ENCODE measurements at regions not wholly inside any gene's neighbourhood (a gene's known extent, or its start where the extent isn't known, plus 50 kb on each side); places are given as distances from the start of the nearest gene placed in this dataset.

DNA sequence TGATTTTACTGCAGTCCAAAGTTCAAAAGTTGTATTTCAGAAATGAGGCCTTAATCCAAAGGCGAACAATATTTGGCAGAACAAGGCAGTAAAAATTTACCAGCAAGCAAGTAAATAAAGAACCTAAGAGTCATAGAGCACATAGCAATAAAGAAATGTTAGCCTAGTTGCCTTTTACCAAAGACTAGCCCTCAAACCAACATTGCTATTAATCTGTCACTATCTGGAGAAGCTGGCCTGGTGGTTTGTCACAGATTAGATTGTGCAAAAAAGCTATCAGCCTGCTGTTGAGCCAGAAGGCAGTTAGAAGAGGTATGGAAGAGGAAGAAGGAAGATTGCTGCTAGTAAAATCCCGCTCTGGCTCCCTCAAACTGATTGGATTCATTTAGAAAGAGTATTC lies 304.7 kb upstream of the KLF4 start:
- TF ChIP-seq, protein P1, sequence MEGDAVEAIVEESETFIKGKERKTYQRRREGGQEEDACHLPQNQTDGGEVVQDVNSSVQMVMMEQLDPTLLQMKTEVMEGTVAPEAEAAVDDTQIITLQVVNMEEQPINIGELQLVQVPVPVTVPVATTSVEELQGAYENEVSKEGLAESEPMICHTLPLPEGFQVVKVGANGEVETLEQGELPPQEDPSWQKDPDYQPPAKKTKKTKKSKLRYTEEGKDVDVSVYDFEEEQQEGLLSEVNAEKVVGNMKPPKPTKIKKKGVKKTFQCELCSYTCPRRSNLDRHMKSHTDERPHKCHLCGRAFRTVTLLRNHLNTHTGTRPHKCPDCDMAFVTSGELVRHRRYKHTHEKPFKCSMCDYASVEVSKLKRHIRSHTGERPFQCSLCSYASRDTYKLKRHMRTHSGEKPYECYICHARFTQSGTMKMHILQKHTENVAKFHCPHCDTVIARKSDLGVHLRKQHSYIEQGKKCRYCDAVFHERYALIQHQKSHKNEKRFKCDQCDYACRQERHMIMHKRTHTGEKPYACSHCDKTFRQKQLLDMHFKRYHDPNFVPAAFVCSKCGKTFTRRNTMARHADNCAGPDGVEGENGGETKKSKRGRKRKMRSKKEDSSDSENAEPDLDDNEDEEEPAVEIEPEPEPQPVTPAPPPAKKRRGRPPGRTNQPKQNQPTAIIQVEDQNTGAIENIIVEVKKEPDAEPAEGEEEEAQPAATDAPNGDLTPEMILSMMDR (optimal IDR thresholded peaks at IDR 0.05 in 1 of 3, IDR thresholded peaks at IDR 0.05 in 1 of 3, conservative IDR thresholded peaks at IDR 0.05 in 1 of 3; ENCODE audit: extremely low read depth in 1 of 3, insufficient read depth in 2 of 3, low read length in 3 of 3): no peak
- TF ChIP-seq EZH2 (IDR thresholded peaks at IDR 0.05; ENCODE audit: low read length): no peak

Measured in keratinocyte (primary cell).